ENCODE measurements at regions not wholly inside any gene's neighbourhood (a gene's known extent, or its start where the extent isn't known, plus 50 kb on each side); places are given as distances from the start of the nearest gene placed in this dataset.

DNA sequence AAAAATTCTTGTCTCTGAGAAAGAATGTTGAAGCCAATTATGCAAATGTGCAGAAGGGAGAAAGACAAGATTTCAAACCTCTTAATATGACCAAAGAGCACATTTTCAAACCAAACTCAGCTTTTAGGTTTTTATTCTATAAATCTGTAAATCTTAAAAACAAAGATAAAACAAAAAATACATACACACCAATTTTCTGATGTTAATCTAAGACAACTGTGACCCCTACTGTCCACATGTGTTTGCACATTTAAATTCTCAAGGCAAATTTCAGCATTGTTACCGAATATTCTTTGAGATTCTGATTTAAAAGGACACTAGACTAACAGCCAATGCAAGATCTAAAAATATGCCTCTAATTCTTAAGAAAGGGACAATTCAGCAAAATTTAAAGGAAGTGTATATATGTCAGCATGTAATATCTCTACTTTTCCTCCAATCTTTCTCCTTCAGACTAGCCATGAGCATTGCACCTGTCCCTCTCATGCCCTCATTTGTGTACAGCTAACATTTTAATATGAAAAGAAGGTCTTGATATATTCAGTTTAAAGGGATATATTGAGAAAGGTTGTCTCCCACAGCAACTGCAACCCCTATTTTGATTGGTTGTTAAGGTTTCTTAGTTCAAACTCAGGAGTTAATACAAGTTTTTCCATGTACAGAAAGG lies 417.9 kb downstream of the IPMK start:
- DNase-seq: no peak

DNA sequence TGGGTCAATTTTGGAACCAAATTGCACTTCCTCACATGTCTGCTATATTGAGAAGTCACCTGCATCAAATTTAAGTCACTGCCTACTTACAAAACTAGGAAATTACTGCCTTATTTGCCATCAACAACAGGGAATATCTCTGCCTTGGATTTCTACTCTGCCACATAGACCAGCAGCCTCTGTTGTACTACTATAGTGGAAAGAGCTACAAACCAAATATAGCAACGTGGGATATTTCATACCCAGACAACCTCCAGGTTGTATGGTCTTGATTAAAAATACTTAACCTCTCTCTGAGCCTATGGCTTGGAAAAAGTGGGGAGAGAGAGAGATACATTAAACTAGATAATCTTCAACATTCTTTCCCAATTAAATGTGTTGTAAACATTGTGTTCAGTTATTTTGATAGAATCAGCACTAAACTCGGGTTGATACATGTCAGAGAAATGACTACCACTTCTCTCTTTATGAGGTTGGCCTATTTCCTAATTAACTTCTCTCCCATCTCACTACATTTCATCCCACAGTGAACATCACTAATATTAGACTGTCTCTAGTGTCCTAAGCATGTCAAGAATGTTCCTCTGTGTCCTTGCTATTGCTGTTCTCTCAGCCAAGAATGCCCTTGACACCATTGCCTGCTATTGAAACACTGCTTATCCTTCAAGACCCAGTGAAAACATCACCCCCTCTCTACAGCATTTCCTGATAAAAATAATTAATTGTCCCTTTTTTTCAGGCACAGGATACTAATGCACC lies 421.2 kb downstream of the IPMK start:
- no peak for DNase-seq

DNA sequence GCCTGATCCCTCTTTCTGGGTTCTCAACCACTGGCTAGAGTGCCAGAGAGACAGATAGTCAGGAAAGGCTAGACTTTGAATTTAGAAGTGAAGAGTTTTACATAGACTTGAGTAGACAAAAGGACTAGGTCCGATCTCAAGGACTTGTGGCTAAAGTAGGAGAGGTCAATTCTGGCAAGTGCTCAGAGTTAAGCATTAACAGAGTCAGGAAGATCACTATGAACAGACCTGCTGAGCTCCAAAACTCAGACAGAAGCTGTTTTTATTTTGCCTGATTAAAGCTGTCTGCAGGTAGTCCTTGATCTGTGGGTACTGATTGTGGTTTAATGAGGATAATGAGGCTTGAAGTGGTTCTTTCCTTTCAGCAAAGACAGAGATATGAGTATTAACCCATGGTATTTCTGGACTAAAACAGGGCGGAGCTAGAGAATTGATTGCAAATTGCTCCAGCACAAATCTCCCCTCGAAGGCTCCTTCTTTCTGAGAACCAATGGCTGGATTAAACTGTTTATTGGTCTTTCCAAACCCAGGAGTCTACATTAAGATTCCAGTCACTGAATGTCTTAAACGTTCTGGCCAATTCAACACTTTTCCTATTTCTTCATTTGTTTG lies 423.2 kb downstream of the IPMK start:
- no peak for DNase-seq

DNA sequence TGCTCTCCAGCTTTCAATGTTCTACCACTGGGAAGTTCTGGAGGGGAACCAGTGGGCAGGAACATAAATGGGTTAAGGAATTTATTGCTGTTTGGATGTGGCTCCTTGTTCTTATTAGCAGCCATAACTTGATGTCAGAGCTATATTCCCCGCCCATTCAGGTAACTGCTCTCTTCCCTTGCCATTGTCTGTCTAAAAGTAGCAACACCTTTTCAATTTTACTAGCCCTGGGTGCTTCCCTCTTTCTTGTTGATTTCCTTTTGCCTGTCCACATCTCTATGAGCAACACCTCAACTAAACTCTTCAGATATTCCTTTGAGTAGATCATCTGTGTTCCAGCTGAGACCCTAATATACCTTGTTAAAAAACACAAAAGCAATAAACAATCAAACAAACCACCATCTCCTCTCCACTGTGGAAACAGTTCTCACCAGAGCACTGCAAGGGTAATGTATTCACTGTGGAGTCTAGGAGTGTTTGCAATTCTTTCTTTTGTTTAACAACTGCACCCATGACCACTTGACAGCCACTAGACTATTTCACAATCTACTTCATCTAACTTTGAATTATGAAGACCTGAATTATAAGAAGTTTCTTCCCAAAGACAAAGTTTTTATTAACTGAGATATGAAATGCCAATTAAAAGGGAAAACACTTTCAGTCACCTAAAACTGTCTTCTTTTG lies 436.7 kb downstream of the IPMK start:
- DNase-seq: no peak

DNA sequence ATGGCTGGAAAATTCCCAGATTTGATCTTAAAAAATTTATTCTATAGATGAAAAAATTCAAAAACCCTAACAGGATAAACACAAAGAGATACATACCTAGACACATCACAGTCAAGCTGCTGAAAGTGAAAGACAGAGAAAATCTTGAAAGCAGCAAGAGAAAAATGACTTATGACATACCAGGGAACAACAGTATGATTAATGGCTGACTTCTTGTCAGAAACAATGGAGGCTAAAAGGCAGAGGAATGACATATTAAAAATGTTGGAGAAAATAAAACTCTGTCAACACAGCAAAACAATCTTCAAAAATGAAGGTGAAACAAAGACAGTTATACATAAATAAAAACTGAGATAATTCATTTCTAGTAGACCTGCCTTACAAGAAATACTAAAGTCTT lies 442.7 kb downstream of the IPMK start:
- DNase-seq: no peak

DNA sequence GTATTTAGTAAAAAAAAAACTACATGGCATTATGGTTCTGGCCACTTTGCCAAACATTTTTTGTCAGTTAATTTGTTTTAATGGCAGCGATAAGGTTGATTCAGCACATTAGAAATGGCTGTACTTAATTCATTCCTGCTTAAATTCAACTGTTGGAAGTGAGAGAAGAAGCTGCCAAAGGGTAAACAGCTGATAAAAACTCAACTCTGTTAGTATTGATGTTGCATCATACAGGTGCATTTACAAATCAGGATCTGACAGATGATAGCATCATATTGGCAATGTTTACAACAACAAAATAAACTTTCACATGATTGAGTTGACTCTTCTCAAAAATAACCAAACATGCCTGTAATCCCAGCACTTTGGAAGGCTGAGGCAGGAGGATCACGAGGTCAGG lies 444.3 kb downstream of the IPMK start:
- DNase-seq: no peak

DNA sequence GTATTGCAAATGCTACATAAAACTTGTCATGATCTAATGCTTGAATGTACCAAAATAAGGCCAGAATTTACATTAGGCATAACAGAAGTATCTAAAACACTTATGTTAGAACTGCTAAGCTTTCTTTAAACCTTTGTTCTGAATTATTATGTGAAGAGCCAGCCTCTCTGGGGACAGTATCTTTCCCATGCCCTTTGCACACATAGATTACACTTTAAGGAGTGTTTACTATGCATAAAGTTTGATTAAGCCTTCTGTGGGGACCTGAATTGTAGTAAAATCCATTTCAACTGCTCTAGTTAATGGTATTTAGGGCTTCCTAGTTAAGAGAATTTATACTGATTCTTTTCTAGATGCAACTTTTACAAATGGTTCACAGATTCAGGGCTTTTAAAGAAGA lies 444.7 kb downstream of the IPMK start:
- no peak for DNase-seq

DNA sequence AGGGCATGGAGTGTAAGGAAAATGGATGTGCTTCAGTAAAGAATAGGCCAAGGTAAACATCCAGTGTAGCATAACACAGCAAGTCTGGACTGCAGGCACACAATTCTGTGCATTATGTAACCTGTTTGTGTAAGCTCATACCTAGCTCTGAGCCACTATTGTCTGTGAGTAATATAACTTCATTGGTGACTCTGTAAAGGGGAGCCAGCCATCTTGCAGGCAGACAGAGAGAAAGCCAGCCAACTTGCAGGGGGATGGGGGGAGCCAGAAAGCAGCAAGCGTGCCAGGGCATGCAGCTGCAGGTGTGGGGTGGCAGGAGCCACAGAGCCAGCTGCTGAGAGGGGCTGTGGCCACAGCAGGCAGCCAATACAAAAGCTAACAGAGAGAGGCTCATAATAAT lies 449.2 kb downstream of the IPMK start:
- DNase-seq: no peak

DNA sequence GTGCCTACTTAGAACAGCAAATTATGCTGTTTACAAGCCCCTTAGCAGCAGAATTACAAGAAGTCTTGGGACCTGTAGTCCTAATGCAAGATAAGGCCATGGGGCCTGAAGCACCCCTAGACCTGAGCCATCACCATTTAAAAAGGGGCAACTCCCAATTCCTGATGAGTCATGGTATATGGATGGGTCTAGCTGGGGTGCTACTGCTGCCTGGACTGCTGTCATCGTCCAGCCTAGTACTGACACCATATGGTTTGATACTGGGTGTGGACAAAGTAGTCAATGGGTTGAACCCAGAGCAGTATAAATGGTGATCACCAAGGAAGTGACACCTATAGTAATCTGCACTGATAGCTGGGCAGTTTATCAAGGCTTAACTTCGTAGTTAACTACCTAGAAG lies 450.0 kb downstream of the IPMK start:
- no peak for DNase-seq

DNA sequence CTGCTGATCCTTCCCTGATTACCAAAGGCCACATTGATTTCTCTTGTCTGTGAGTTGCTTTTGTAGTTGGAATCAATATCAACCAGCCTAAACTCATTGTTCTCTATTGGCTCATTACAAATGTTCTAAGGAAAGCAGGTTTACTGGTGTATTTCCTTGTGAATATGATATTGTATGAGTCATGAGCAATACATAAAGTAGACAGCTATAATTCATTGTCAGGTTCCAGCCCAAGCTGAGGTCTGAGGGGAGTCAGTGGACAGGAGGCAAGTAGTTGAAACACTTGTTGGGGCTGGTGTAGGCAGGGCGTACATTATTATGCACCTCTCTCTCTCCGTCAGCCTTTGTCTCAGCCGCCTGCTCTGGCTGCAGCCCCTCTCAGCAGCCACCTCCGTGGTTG lies 451.7 kb downstream of the IPMK start:
- no peak for DNase-seq

DNA sequence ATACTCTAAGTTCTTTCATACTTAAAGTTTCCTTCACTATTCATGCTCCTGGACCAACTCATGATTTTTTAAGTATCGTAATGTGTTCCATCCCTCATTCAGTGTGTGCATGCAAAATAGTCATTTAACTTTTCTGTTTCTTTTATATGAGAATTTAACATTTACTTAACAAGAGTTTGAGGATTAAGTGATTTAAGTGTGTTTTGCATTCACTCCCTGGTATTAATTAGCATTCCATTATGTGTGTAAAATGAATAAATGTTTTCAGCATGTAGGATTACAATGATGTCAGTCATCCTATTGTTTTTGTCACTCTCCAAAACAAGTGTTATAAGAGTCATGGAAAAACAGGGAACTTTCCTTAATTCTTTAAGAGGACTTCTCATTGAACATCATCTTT lies 457.7 kb downstream of the IPMK start:
- no peak for DNase-seq

DNA sequence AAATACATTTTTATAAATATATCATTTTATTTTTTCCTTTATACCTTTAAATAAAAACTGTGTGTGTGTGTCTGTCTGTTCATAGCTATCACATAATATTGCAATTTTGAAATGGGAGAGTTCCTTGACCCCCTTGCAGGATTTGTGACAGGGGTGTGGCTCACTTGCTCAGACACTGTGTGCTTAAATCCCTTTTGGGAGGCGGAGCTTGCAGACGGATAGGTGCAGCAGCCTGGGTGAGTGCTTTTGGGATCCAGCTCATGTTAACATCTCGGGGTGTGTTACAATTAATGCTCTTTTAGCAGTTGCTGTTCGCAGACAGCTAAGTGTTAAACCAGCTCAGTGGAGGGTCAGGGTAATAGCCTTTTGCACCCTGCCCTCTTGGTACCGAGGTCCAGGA lies 459.8 kb downstream of the IPMK start:
- DNase-seq: no peak

DNA sequence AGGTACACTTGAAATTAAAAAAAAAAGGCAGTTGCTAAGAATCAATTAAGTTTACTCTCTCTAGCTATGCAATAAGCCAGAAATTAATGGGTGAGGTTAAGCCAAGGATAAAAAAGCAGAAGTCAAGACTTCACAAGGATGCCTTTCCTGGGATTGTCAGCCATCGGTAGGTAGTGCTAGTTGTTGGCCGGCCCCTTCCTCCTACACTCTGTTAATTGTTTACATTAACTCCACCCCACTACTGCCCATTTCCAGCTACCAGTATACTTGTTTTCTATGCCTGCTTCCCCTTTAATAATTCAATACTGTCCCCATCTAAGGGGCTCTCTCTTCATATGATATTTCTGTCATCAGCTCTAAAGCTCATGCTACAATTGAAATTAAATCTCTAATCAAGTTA lies 461.0 kb downstream of the IPMK start:
- no peak for DNase-seq

DNA sequence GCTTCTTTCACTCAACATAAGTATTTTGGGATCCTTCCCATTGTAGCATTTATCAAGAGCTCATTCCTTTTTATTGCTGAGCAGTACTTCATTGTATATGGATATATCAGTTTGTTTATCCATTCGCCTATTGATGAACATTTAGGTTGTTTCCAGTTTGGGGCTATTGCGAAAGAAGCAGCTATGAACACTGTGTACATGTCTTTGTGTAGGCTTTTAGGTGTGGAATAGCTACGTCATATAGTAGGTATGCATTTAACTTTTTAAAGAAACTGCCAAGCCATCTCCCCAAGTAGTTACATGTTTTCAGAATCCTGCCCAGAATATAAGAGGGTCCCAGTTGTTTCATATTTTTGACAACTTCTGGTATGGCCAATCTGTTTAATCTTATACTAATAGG lies 468.1 kb downstream of the IPMK start:
- no peak for DNase-seq

DNA sequence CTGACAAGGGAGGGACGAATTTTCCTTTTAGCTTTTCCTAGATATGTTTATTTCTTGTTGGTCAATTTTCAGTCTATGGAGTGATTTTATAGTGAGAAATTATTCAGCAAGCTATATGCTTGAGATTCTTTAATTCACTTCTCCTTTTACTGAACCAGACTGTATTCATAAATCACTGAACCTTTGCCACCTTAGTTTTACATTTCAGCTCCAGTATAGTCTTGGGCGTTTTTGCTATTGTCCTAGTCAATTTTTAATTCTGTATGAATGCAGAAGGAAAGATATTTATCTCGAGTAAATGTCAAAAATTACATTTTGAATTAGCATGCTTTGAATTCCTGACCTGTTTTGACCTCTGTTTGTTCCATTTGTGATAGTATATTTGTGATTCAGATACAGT lies 468.9 kb downstream of the IPMK start:
- DNase-seq: no peak

DNA sequence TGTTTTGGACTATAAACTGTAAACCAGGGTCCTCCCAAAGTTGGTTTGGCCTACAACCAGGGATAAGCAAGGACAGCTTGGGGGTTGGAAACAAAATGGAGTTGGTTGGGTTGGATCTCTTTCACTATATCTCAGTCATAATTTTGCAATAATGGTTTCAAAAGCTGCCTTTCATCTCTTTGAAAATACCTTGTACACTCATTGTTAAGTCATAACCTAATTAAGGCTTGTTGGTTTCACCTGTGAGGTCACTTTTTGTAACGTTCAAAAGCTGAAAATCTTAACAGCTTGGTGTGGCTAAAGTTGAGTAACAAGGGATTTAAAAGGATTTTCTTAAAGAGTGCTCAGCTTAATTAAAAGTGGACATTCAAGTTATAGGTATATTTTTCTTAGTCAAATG lies 476.1 kb downstream of the IPMK start:
- DNase-seq: no peak

DNA sequence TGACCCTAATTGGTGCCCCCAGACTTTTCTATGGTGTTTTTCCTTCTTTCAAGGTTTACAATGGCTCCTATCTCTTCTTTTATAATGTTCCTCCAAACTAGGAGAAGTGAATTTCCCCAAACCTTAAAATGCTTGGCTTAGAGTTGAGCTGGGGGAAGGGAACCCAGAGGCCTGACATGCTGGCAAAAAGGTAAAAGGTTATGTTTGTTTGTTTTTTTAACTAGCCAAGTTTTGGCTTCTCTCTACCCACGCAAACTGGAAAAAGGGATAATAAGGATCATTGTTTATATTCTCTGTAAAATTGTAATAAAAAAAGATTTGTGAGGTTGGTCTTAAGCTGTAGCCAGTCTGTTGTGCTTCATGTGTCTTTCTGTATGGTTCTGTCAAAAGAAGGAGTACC lies 477.0 kb downstream of the IPMK start:
- no peak for DNase-seq

DNA sequence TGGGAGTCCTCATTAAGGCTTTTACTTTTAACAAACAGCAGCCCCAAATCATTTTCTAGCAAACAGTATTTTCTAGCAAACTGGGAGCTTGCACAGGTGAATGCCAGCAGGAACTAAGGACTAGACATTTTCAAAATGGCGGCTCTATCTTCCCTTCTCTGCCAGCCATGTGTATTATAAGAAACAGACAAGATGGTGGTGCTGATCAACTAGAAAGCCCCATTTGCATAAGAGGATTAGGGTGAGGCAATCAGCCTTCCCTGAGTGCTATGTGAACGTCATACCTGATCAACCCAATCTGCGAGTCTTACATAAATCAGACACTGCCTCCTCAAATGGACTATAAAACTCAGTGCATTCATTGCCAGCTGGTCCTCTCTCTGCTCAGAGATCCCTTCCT lies 479.6 kb downstream of the IPMK start:
- no peak for DNase-seq

DNA sequence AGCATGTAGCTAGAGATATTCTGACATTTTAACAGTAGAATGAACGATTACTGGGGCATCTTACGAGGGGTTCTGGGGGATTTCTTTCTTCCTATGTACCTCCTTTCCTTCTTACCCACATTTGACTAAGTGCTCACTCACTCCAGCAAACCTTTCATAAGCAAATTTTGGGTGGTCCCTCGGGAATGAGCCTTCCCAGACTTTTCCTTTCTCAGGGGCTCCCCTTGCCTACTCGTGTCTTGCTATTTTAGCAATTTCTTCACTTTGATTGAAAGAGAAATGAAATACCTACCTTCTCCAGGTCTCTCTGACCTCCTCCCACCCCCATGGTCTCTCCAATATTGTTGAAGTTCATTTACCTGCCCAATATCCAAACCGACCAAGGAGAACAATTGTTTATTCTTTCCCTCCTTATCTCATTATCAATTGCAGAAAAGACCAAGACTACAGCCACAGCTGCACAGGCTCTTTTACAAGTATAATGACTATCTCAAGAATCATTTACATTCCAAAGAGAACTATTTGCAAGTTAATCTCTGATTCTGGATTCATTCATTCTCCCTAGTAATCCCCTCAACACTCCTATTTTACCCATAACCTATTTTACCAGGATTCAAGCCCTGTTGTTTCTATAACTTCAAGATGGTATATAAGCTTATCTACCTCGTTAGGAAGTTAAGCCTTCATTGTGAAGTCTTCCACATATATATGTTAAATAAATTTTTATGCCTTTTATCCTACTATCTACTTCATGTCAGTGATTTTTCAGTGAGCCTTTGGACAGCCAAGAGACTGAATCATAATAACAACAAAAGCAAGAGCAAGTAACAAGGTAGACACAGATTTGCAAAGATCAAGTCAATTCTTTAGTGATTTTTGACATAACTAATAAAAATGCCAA lies 480.6 kb downstream of the IPMK start:
- no peak for DNase-seq

DNA sequence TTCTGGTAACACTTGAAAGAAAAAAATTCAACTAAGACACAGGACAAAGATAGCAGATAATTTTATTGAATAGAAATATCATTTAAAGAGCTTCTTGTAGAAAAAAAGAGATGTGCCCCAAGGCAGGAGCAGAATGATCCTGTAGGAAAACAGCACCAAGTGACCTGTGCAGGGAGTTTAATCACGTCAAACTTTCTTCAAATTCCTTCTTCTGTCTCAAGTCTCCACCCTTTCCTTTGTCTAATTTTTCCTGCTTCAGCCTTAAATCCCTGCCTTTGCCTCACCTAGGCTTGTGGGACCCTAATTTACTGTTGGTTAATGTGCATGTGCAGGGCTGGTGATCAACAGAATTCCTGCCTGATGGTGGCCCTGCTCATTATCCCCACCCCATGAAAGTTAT lies 481.4 kb downstream of the IPMK start:
- no peak for DNase-seq

DNA sequence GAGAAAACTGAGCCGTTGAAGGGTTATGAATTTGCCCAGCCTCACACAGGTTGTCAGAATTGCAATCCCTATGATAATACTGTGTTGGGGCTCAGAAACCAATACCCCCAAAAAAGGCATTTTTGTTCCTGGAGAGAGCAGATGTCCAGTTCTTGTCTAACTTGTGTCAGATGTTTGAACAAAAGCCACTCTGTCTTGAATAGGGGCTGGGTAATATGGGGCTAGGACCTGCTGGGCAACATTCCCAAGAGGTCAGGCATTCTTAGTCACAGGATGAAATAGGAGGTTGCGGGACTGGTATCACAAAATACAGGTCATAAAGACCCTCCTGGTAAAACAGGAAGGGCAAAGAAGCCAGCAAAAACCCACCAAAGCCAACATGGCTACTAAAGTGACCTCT lies 482.1 kb downstream of the IPMK start:
- DNase-seq: no peak

DNA sequence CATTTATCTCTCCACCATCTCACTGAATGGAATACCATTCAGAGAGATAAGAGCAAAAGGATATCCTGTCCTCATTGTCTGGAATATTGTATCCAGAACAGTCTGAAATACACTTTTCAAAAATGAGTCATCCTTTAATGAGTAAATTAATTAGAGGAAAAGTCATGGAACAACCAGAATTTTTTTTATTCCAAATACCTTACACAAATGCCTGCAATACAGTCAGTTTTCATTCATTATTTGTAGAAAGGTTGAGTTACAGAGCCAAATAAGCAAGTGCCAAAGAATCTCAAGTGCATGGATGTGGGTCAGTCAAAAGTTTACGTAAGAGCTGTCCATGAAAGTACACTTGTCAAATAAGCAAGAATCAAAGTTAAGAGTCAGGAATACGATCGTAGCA lies 482.6 kb downstream of the IPMK start:
- no peak for DNase-seq
